NT2/D1 (cell line): ENCODE measurements at regions not wholly inside any gene's neighbourhood (a gene's known extent, or its start where the extent isn't known, plus 50 kb on each side); places are given as distances from the start of the nearest gene placed in this dataset.

Source experiments
- SUZ12 ChIP-seq: IDR thresholded peaks from 2 replicates; pipeline ENCODE4 v1.6.1; 2011; ENCODE audit not compliant: insufficient read length, insufficient read depth; ENCODE audit errors: extremely low read depth
- YY1 ChIP-seq: IDR thresholded peaks from 2 replicates; pipeline ENCODE4 v1.6.1; 2011; ENCODE audit not compliant: insufficient read length, insufficient read depth
- ZNF274 ChIP-seq: IDR thresholded peaks from 2 replicates; pipeline ENCODE4 v1.6.1; 2011; ENCODE audit warnings: mild to moderate bottlenecking, low read depth, low read length

DNA sequence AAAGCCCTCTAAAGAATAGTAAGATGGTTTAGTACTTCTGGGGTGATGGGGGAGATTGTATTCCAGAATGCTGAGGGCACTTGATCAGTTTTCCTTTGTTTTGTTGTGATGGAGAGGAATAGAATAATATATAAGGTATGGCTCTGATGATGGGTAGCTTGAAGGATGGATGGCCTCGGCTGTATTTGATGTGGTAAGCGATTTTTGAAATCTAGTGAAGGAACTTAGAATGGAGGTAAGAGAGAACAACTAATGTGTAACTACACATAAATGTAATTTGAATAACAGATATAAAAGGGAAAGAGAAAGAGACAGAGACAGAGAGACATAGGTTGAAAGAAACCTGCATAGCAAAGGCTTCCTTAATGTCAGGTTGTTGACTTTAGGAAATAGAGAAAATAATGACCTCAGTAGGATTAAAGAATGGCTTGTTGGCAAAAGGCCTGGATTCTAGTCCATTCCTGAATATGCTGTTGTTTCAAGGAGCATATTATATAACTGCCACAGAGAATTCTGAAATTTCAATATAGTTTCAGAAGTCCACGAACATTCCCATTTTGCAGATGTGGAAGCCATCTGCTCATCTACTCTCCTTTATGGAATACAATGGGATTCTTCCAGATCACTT lies 58.7 kb downstream of the NIBAN1 start:
- no peak for TF ChIP-seq YY1
- no peak for TF ChIP-seq ZNF274
- TF ChIP-seq SUZ12, result no peak
